ENCODE measurements at regions not wholly inside any gene's neighbourhood (a gene's known extent, or its start where the extent isn't known, plus 50 kb on each side); places are given as distances from the start of the nearest gene placed in this dataset.

GRCh38 chr19:31553112-31553845, 204.0 kb upstream of the TSHZ3 start:
- DNase-seq (ENCODE audit: low read depth in 3 of 3, low spot score in 2 of 3), result no peak

- no peak for DNase-seq (ENCODE audit: low read depth in 3 of 3, low spot score in 2 of 3)
These were observed 204.6 kb upstream of the TSHZ3 start for GRCh38 chr19:31553846-31554215.

GRCh38 chr19:31554360-31554759, 205.1 kb upstream of the TSHZ3 start:
- no peak for DNase-seq (ENCODE audit: low read depth in 3 of 3, low spot score in 2 of 3)

GRCh38 chr19:31555634-31556215, 206.5 kb upstream of the TSHZ3 start:
- DNase-seq (ENCODE audit: low read depth in 3 of 3, low spot score in 2 of 3), result no peak

- no peak for DNase-seq (ENCODE audit: low read depth in 3 of 3, low spot score in 2 of 3)
These were observed 210.3 kb upstream of the TSHZ3 start for GRCh38 chr19:31559494-31559893.

GRCh38 chr19:31560086-31561060, 211.1 kb upstream of the TSHZ3 start:
- DNase-seq (ENCODE audit: low read depth in 3 of 3, low spot score in 2 of 3), result no peak

- no peak for DNase-seq (ENCODE audit: low read depth in 3 of 3, low spot score in 2 of 3)
These were observed 213.9 kb upstream of the TSHZ3 start for GRCh38 chr19:31562966-31563612.

- DNase-seq (ENCODE audit: low read depth in 3 of 3, low spot score in 2 of 3), result no peak
These were observed 218.5 kb upstream of the TSHZ3 start for GRCh38 chr19:31567776-31568175.

GRCh38 chr19:31568724-31569123, 219.5 kb upstream of the TSHZ3 start:
- no peak for DNase-seq (ENCODE audit: low read depth in 3 of 3, low spot score in 2 of 3)

- DNase-seq (ENCODE audit: low read depth in 3 of 3, low spot score in 2 of 3), result no peak
These were observed 221.5 kb upstream of the TSHZ3 start for GRCh38 chr19:31570718-31571117.

- no peak for DNase-seq (ENCODE audit: low read depth in 3 of 3, low spot score in 2 of 3)
These were observed 223.1 kb upstream of the TSHZ3 start for GRCh38 chr19:31572102-31572975.

GRCh38 chr19:31572976-31573298, 223.7 kb upstream of the TSHZ3 start:
- no peak for DNase-seq (ENCODE audit: low read depth in 3 of 3, low spot score in 2 of 3)

GRCh38 chr19:31574251-31574973, 225.2 kb upstream of the TSHZ3 start:
- no peak for DNase-seq (ENCODE audit: low read depth in 3 of 3, low spot score in 2 of 3)

- no peak for DNase-seq (ENCODE audit: low read depth in 3 of 3, low spot score in 2 of 3)
These were observed 226.7 kb upstream of the TSHZ3 start for GRCh38 chr19:31575846-31576335.

GRCh38 chr19:31578326-31578725, 229.1 kb upstream of the TSHZ3 start:
- DNase-seq (ENCODE audit: low read depth in 3 of 3, low spot score in 2 of 3), result no peak

- peak in 2 of 3 donors; percentile 39 to 41 for DNase-seq (ENCODE audit: low read depth in 3 of 3, low spot score in 2 of 3)
These were observed 233.9 kb upstream of the TSHZ3 start for GRCh38 chr19:31583148-31583547.

- DNase-seq (ENCODE audit: low read depth in 3 of 3, low spot score in 2 of 3), result no peak
These were observed 237.0 kb upstream of the TSHZ3 start for GRCh38 chr19:31586282-31586681.

GRCh38 chr19:31589109-31589508, 239.9 kb upstream of the TSHZ3 start:
- no peak for DNase-seq (ENCODE audit: low read depth in 3 of 3, low spot score in 2 of 3)

- DNase-seq (ENCODE audit: low read depth in 3 of 3, low spot score in 2 of 3), result no peak
These were observed 242.0 kb upstream of the TSHZ3 start for GRCh38 chr19:31591258-31591657.
